ENCODE measurements at regions not wholly inside any gene's neighbourhood (a gene's known extent, or its start where the extent isn't known, plus 50 kb on each side); places are given as distances from the start of the nearest gene placed in this dataset.

GRCh38 chr2:11925295-11926066 lies 179.0 kb downstream of the LPIN1 start:
- Histone ChIP-seq H3K4me3 (no peak overlapping the region), H3K27ac (no peak overlapping the region), H3K4me1 (no peaks in the 10 kb centered on the region), H3K4me2 (0 out of 3 replicates have a peak overlapping the region, but pooled peaks have one; percentile 0), H3K9me3 (no peaks in the 10 kb centered on the region)
- FAIRE-seq, result no peak
- WGBS (ENCODE audit: missing lambda C conversion rate), result 24% methylated on average over 11 of the region's 11 CpGs
- TF ChIP-seq NPAS2 (CRISPR knock-in tag; IDR thresholded peaks at IDR 0.05; ENCODE audit: borderline replicate concordance) (no peak), FOSB (CRISPR knock-in tag; IDR thresholded peaks at IDR 0.05) (no peak), KDM5A (IDR thresholded peaks at IDR 0.05) (no peak), CBX8 (IDR thresholded peaks at IDR 0.05) (no peak), RAD21 (conservative IDR thresholded peaks at IDR 0.05 in 1 of 2, IDR thresholded peaks at IDR 0.05 in 1 of 2) (no peak), ESRRA (IDR thresholded peaks at IDR 0.05; ENCODE audit: borderline replicate concordance, low read length) (no peak), ELK1 (IDR thresholded peaks at IDR 0.05; ENCODE audit: low read depth, low read length) (no peak), GATA3 (IDR thresholded peaks at IDR 0.05; ENCODE audit: borderline replicate concordance) (no peak), CTCF (IDR thresholded peaks at IDR 0.05) (no peak), SREBF2 (IDR thresholded peaks at IDR 0.05) (no peak), KDM1A (IDR thresholded peaks at IDR 0.05; ENCODE audit: low read depth) (no peak), ZC3H11A (IDR thresholded peaks at IDR 0.05) (no peak), TP53 (CRISPR knock-in tag; IDR thresholded peaks at IDR 0.05) (no peak), HDAC2 (IDR thresholded peaks at IDR 0.05) (no peak), TFCP2L1 (CRISPR knock-in tag; IDR thresholded peaks at IDR 0.05) (no peak), ATOH8 (CRISPR knock-in tag; IDR thresholded peaks at IDR 0.05; ENCODE audit: low read depth) (no peak), REST (IDR thresholded peaks at IDR 0.05) (no peak), HOXB13 (CRISPR knock-in tag; IDR thresholded peaks at IDR 0.05; ENCODE audit: low read depth) (no peak), RCOR1 (IDR thresholded peaks at IDR 0.05; ENCODE audit: low read depth, low read length) (no peak), HOXB5 (CRISPR knock-in tag; IDR thresholded peaks at IDR 0.05) (no peak)
- DNase-seq (ENCODE audit: low read depth in 1 of 2, low spot score in 1 of 2), result no peak
- ATAC-seq, result no peak
- CTCF ChIA-PET, result interaction anchor here (0.8 to 1.6 kb wide), 2 partner anchors 141 to 363 kb away, joined by 3 to 4 read pairs; no protein-coding TSS in a partner anchor
- POLR2A ChIA-PET, result no interaction called here

Data from A549 (cell line).